ENCODE measurements at regions not wholly inside any gene's neighbourhood (a gene's known extent, or its start where the extent isn't known, plus 50 kb on each side); places are given as distances from the start of the nearest gene placed in this dataset.

DNA sequence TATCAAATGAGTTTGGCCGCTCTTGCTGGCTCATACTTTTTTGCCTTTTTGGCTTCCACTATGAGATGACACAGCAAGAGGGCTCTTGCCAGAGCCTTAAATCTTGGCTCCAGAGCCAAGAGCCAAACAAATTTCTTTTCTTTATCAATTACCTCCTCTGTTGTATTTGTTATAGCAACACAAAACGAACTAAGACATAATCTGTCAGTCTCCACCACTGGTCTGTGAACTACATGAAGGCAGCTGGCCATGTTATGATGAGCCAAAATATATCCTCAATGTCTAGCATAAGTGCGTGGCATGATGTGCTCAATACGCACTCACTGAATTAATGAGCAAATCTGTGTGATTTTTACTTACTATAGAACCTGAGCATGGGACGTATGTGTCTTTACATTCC, 220.0 kb upstream of the ZNF217 start:
- TF ChIP-seq, protein P1, sequence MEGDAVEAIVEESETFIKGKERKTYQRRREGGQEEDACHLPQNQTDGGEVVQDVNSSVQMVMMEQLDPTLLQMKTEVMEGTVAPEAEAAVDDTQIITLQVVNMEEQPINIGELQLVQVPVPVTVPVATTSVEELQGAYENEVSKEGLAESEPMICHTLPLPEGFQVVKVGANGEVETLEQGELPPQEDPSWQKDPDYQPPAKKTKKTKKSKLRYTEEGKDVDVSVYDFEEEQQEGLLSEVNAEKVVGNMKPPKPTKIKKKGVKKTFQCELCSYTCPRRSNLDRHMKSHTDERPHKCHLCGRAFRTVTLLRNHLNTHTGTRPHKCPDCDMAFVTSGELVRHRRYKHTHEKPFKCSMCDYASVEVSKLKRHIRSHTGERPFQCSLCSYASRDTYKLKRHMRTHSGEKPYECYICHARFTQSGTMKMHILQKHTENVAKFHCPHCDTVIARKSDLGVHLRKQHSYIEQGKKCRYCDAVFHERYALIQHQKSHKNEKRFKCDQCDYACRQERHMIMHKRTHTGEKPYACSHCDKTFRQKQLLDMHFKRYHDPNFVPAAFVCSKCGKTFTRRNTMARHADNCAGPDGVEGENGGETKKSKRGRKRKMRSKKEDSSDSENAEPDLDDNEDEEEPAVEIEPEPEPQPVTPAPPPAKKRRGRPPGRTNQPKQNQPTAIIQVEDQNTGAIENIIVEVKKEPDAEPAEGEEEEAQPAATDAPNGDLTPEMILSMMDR (IDR thresholded peaks at IDR 0.05) = no peak
- TF ChIP-seq EP300 (IDR thresholded peaks at IDR 0.05) = no peak
